ENCODE measurements at regions not wholly inside any gene's neighbourhood (a gene's known extent, or its start where the extent isn't known, plus 50 kb on each side); places are given as distances from the start of the nearest gene placed in this dataset.

DNA sequence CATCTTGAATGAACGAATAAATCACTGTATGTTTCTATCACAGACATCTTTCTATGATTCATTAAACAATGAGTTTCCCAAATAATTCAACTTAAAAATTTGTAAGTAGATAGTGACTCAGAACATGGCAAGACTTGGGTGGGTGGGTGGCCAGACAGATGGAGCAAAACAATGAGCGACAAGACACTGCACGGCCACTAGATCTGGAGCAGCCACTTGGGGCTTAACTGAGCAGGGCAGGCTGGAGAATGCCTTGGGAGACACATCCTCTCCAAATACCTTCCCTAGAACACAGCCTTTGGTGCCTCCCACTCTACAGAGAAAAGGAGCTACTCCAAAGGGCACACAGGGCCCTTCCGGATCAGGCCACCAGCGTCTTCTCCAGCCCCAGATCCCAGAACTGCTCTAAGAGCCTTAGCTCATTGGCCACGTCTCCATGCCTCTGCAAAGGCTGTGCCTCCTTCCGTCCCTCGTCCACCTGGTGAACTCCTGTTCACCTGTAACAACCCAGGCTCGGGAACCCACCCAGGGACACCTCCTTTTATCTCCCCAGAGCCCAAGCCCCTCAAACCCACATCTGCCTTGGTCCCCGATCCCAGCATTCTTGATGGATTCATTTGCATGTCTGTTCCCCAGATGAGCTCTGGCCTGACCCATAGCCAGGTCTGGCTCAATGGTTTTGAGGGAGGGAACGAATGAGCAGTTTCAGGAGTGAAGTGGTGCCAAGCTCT is 134.9 kb upstream of the IQSEC1 start:
- no peak for DNase-seq

DNA sequence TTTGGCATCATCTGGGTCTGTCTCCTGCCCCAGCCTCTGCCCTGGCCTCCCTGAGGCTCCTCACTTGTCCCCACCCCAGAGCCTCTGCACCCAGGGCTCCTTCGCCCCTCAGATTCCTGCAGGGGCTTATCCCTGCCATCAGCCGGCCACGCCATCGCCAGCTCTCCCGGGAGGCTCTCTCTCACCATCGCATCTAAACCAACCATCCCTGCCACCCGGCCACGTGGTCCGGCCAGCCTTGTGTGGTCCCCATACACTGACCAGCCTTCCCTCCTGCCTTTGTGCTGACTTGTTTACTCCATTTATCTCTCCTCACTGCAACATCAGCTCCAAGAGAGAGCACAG is 134.3 kb upstream of the IQSEC1 start:
- no peak for DNase-seq

DNA sequence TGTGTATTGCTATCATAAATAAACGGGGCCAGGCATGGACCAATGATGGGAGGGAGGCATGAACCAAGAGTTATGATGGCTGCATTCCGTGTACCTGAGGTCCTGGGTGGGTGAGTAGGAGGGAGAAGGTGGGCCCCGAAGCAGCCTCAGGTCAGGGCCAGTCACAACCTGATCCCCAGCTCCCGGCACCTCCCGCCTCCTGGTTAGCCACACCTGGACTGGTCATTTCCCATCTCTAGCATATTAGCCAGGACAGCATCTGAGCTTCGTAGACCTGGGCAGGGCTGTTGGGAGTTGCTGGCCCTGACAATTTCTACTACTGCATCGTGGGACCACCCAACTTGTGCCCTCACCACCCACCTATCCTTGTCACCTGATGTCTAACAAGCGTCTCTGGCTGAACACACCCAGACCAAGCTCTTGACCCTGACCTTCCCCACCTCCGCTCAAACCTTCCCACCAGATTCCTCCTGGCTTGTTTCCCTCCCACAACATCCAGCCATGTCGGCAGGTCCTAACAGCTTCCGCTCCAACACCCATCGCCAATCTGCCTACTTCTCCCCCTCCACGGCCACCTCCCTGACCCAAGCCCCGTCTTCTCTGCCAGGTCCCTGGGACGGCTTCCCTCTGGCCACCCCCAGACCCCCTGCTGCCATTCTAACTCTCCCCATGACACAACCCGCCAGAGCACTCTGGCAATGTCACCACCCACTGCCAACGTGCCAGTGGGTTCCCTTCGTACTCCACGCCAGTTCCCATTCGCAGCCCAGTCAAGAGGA is 133.8 kb upstream of the IQSEC1 start:
- no peak for DNase-seq

DNA sequence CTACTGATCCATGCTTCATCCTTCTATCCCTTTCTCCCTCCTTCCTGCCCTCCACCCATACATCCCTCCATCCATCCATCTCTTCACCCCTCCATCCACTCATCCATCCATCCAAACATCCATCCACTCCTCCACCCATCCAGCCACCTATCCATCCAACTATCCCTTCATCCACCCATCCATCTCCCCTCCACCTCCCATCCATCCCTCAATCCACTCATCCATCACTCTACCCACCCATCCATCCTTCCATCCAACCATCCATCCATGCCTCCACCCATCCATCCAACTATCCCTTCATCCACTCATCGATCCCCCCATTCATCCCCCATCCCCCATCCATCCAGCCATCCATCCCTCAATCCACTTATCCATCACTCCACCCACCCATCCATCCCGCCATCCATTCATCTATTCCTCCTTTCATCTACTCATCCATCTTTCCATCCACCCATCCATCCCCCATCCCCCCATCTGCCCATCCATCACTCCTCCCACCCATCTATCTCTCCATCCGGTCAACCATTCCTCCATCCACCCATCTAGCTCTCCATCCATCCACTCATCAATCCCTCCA is 132.4 kb upstream of the IQSEC1 start:
- DNase-seq, result no peak

DNA sequence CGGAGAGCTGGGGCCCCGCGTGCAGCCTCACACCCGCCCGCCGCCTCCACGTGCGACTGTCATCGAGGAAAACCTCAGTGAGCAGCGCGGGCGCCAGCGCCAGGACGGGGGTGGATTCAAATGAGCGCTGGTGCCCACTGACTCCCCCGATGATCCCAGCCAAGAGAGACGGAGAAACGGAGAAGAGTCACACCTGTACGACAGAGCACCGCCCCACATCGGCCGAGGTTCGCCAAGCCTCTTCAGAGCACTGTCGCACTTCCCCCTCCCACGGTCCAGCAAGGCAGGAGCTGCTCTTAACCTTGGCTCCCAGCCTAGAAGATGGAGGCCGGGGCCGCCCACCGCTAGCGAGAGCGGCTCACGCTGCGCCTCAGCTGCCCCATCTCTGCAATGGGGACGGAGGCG is 130.9 kb upstream of the IQSEC1 start:
- no peak for DNase-seq

DNA sequence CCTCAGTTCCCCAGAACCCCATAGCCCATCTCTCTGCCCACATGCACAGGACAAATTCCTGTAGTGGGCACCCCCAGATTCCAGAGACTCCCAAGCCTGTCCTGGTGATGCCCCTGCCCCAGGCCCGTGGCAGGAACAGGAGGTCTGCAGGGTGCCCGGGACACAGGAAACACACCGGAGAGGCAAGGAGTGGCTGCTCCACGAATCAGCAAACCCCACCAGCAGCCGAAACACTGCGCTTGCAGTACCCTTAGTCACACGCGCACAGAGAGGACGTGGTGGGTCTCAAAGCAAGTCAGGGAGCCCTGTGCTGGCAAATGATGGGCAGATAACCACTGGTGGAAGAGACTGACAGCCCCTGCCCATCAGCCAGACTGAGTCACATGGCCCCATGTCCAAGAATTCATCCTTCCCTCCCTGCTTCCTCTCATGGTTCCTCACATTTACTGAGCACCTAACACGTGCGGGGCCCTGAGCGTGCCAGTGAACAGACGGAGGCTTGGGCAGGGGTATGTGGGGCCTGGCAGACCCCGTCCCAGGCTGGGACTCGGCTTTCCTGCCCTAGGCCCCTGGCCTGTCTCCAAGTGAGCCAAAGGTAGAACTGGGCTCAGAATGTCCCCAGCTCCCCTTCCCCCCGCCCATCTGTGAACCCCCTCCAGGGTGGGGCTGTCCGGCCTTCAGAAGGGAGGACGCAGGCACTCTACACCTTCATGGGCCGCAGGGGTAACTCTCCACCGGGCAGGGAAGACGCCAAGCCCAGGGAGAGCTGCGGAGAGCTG is 130.4 kb upstream of the IQSEC1 start:
- DNase-seq, result no peak

DNA sequence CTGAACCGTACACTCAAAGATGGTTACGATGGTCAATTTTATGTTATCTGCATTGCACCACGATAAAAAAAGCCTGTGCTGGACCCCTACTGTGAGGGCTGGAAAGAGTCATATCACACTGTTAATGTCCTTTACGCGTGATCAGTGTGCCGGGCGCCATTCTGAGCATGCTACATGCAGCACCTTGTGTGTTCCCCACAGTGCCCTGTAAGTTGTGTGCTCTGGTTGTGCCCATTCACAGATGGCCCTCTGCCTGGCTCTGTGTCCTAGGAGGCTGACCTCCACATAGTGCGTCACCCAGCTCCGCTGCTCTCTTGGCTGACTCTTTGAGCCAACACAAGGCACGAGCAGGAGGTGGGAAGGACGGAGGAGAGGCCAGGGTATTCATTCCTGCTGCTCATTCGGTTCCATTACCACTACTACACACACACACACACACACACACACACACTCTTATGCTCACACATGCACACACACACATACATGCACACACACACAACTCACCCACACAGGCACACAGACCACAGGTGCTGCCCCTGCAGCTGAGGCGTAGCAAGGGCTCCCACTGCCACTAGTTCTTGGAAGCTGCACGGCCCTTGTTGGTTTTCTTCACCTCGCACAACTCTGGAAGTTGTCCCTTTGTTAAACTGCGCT is 129.6 kb upstream of the IQSEC1 start:
- DNase-seq, result no peak

DNA sequence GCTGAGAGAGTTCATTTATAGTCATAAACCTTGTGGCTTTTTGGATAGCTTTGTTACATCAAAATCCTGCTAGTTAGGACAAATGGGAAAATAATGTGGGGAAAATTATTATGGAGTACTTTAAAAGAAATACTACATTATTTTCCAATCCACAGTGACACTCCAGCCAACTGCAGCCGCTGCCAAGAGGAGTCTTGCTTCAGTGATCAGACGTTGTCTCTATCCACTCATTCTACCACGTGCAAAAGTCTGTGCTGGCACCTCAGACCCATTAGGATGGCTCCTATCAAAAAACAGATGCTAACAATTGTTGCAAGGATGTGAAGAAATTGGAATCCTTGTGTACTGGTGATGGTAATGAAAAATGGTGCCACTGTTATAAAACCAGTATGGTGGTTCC is 128.6 kb upstream of the IQSEC1 start:
- DNase-seq, result no peak

DNA sequence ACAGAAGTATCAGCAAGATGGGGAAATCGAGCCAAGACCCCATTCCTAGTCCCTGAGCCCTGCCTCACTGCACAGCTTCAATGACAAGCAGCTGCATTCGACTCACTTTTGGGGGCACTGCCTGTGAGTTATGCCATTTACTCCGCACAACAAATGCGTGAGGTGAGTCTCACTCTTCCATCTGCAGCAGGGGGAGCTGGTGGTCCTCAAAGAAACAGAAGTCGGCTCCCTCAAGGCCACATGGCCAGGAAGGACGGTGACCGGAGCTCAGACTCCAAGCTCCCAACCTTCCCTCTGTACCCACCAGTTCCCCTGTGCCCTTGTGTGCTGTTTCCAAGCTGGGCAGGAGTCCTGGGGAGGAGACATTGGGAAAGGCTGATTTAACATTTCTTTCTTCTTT is 127.7 kb upstream of the IQSEC1 start:
- no peak for DNase-seq

DNA sequence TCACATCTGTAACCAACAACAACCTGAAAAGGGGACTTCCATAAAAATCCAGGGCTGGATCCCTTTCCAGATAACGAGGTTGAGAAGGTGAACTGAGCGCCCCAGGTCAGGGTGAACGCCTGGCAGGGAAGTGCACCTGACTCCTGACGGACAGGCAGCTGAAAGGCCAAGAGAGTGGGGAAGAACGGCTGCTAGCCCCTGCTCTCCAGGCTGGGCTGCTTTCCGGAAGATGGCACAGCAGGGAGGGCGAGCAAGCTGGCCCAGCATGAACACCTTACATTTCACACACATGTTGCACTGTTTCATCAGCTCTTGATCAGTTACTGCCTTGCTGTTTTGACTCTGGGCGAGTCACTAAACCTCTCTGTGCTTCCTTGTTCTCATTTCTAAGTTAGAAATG is 127.2 kb upstream of the IQSEC1 start:
- no peak for DNase-seq

DNA sequence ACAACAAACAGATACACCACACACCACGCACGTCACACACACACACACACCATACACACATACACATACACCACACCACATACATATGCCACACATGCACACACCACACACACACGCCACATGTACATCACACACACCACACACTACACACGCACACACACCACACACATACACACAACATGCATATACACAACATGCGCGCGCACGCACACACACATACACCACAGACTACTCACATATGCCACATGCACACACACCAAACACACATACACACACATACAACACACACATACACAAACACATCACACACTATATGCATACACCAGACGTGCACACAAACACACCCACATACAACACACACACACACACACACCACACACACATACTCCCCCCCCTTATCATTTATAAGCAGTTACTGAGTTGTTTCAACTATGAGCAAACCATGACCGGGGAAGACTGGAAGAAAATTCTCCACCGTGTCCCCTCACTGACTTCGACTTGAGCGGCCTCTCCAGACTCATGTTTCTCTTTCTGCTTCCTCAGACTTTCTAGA is 126.7 kb upstream of the IQSEC1 start:
- no peak for DNase-seq

DNA sequence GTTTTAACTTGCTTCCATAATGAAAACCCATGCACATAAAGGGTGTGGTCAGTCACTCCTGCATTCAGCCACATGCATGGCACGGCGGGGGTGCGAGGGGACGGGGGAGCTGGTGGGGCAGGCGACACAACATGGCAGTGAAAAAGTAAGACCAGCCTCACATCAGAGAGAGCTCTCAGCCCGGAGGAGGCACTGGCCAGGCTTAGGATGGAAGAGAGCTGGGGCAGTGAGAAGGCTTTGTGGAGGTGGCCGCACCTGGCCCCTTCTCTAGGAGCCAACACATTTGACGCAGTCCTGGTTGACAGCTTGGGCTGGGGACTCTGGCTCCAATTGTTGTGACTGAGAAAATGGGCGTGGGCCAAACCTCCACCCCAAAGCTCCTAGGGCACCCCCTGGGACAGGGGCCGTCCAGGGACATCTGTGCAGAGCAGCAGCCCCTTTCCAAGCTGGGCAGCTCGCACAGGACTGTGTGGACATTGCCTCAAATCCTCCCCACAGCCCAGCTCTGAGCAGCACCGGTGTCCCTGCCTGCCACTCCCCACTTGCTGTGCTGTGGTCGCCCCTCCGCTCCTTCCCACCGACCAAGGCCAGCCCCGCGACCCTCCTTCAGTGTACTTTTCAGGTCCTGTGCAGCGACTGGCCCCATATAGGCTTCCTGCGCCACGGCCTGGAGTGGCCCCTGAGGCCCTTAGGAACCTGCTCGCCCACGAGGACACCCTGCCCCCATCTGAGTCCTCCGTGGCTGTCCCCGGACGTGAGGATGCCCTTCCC is 126.0 kb upstream of the IQSEC1 start:
- DNase-seq, result no peak

DNA sequence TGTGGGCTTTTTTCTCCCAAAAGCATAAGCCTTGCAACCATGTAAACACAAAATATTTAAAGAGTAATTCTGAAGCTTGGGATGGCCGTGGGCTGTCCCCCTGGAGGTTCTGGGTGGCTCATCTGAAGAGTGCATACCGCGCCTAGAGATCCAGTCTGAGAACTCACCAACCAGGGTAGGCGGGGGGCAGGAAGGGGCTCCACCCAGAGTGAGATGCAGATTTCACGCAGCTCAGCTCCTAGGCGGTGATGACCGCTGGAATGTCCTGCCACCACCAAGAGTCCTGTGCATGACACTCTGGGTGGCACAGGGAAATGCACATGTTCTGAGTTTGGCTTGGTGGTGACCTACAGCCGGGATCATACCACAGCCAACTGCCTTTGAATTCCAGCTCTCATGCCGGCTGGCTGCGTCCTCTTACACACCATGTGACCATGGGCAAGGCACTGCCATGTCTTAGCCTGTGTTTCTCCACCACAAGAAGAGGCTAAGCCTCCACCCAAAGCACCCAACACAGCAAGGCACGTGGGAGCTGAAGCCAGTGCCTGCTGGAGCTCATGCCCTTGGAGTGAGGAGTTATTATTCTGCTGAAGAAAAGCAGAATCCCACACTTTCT is 125.1 kb upstream of the IQSEC1 start:
- DNase-seq, result no peak

DNA sequence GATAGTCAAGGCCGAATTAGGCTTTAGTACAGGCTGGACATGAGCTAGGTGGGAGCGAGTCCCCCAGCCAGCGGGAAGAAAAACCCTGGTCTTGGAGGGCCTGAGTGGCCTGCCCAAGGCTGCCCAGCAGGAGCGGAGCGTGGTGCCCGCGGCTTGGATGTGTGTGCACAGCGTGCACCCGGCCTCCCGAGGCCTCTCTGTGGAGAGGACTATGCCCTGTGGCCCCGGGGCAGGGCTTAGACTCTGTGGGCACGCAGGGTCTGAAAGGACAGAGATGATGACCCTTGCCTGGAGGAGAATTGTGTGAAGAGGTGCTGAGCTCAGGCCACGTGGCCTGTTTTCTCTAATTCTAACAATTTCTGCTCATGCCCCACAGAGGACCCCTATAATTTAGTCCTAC is 124.6 kb upstream of the IQSEC1 start:
- no peak for DNase-seq

DNA sequence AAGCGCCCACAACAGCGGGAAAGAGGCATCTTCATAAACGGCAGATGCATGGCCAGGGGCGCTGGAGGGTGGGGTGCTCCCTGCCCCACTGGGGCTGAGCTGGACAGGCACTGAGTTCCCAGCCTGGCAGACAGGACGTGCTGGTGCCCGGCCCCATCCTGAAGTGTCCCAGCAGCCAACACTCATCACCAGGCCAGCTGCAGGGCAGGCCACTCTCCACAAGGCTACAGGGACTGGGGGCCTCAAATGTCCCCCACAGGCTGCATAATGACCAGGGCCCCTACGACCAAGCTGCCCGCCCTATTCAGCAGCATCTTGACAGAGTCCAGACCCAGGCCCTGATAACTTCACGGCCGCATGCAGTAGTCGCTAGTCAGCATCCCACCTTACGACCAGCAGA is 124.1 kb upstream of the IQSEC1 start:
- DNase-seq, result no peak

DNA sequence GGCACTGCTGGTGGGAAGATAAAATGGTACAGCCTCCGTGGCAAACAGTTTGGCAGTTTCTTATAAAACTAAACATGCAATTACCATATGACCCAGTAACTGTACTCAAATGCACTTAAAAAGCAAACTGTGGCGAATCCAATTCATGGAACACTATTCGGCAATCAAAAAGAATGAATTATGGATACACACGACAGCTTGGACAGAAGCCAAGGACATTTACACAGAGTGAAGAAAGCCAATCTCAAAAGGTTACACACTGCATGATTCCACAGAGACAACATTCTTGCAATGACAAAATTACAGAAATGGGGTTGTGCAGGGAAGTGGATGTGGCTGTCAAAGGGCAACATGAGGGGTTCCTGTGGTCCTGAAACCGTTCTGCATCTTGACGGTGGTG is 122.1 kb upstream of the IQSEC1 start:
- no peak for DNase-seq

DNA sequence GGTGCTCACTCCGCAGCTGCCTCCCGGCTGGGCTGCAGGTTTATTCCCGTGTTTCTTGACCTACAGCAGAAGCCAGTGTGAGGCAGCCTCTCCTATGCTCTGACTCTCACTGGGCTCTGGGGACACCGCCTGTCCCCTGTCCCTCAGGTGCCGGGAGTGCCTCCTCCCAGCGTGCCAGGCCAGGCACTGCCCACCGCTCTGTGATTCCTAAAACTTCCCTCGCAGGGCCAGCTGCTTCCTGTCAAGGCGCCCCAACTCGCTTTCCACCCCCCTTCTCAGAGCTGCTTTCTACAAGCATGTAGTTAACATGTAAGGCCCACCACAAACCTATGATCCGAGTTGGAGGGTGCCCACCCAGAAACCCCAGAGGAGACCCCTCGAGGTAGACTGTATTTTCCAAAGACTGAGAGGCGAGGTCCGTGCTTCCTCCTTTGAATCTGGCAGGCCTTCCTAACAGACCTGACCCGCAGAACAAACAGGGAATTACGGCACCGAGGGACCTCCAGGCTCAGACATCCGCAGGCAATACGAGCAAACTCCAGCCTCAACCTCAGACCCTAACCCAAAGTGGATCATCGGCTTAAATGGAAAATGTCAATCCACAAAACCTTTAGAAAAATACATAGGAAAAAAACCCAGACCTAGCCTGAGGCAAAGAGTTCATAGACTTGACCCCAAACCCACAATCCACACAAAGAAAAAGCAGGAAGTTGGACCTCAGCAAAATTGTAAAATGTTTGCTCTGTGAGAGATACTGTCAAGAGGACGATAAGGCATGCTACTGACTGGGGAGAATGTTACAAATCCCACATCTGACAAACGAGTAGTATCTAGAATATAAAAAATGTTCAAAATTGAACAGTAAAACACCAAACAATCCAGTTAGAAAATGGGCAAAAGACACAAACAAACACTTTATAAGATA is 121.3 kb upstream of the IQSEC1 start:
- no peak for DNase-seq

DNA sequence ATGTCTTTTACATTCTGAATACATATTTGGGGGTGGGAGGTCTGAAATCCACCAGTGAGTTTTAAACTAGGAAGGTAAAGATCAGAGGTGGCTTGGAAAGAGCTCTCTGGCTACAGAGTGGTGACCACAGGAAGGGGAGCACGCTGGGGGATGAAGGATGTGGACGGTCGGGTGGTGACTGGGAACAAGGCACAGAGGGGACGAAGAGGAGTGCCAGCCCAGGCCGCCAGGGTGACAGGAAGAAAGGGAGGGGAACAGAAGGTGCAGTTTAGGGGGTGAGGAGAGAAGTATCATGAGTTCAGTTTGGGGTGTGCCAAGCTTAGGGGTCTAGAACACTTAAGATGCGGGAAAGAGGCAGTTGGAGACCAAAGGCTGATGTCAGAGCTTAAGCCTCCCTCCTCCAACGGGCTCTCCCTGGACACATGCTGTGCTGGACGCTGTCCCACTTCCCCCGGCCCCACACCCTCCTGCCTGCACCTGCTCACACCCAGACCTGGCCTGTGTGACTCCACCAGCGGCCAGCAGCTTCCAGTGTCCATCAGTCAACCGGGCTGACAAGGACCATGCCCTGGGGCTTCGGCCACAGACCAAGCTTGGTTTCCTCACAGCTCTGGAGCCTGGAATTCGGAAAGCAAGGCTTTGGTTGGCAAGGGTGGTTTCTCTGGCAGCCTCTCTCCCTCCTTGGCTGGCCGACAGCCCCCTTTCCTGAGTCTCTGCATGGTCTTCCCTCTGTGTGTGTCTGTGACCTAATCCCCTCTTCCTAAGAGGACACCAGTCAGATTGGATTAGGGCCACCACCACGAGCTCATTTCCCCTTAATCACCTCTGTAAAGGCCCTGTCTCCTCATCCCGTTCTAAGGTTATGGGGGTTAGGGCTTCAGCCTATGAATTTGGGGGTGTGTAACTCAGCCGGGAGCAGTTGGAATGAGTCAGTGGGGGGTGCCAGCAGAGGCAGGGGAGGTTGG is 120.4 kb upstream of the IQSEC1 start:
- no peak for DNase-seq
